Natural killer cell treated with Interleukin-12 subunit alpha and Interleukin-12 subunit beta and Interleukin-15 and Interleukin-18, amount 100 ng/mL, for 72 hours (primary cell): ENCODE measurements at regions not wholly inside any gene's neighbourhood (a gene's known extent, or its start where the extent isn't known, plus 50 kb on each side); places are given as distances from the start of the nearest gene placed in this dataset.
"Not testable (repeated sequence)": the region's sequence is repeated elsewhere in the genome, so short reads cannot be mapped to it uniquely, and the experiment has no call there.

Experiments
- ATAC-seq, 2 donors: fragments of 150-1000 bp; cut with Tn5 transposase in 1 of 2; sonication (Bioruptor Pico), chemical (Tn5 transposase) in 1 of 2; 2 replicates each; pipeline ENCODE4 v1.10.0; 2021
- DNase-seq: peaks from one replicate; pipeline ENCODE4 v3.0.0; 2022; ENCODE audit warnings: low spot score
- H3K27ac Mint-ChIP-seq, 2 donors: 1 replicate in 1 of 2; 2 replicates in 1 of 2; pipeline ENCODE4 v1.8.0; 2022; ENCODE audit warnings: mixed read lengths in 2 of 2, mild to moderate bottlenecking in 1 of 2, moderate library complexity in 1 of 2
- H3K27me3 Mint-ChIP-seq, 2 donors: 1 replicate in 1 of 2; 2 replicates in 1 of 2; pipeline ENCODE4 v1.8.0; 2022; ENCODE audit warnings: mixed read lengths in 2 of 2
- H3K36me3 Mint-ChIP-seq: one replicate; pipeline ENCODE4 v1.8.0; 2022; ENCODE audit warnings: mixed read lengths
- H3K4me1 Mint-ChIP-seq, 2 donors: 1 replicate in 1 of 2; 2 replicates in 1 of 2; pipeline ENCODE4 v1.8.0; 2022; ENCODE audit warnings: low read depth in 2 of 2, mixed read lengths in 2 of 2, mild to moderate bottlenecking in 1 of 2
- H3K4me3 Mint-ChIP-seq: one replicate; pipeline ENCODE4 v1.8.0; 2022; ENCODE audit warnings: mixed read lengths
- H3K9me3 Mint-ChIP-seq: 2 replicates; pipeline ENCODE4 v1.8.0; 2022; ENCODE audit warnings: mixed read lengths

- not testable (repeated sequence) for H3K4me3 Mint-ChIP-seq, H3K9me3 Mint-ChIP-seq, H3K27ac Mint-ChIP-seq, ATAC-seq, H3K4me1 Mint-ChIP-seq, H3K36me3 Mint-ChIP-seq, DNase-seq
- H3K27me3 Mint-ChIP-seq: peaks cover 14 to 44% of the 10 kb centered on the region in 2 donors
Observed at GRCh38 chr12:114484822-114485459, 79.0 kb upstream of the TBX5 start.

GRCh38 chr12:114483996-114484395 is 78.1 kb upstream of the TBX5 start:
- Mint-ChIP-seq H3K4me1 (no peaks in the 10 kb centered on the region), H3K4me3 (no peak overlapping the region), H3K27me3 (peaks cover 23 to 53% of the 10 kb centered on the region in 2 donors), H3K9me3 (peaks cover 3% of the 10 kb centered on the region), H3K36me3 (no peaks in the 10 kb centered on the region), H3K27ac (no peak overlapping the region)
- DNase-seq (no peak), ATAC-seq (no peak)

GRCh38 chr12:114481200-114481535 is 75.2 kb upstream of the TBX5 start:
- Mint-ChIP-seq H3K36me3 (no peaks in the 10 kb centered on the region), H3K4me3 (no peak overlapping the region), H3K27ac (no peak overlapping the region), H3K27me3 (peaks cover 28 to 43% of the 10 kb centered on the region in 2 donors), H3K9me3 (peaks cover 3% of the 10 kb centered on the region), H3K4me1 (no peaks in the 10 kb centered on the region)
- no peak for ATAC-seq
- no peak for DNase-seq

DNA sequence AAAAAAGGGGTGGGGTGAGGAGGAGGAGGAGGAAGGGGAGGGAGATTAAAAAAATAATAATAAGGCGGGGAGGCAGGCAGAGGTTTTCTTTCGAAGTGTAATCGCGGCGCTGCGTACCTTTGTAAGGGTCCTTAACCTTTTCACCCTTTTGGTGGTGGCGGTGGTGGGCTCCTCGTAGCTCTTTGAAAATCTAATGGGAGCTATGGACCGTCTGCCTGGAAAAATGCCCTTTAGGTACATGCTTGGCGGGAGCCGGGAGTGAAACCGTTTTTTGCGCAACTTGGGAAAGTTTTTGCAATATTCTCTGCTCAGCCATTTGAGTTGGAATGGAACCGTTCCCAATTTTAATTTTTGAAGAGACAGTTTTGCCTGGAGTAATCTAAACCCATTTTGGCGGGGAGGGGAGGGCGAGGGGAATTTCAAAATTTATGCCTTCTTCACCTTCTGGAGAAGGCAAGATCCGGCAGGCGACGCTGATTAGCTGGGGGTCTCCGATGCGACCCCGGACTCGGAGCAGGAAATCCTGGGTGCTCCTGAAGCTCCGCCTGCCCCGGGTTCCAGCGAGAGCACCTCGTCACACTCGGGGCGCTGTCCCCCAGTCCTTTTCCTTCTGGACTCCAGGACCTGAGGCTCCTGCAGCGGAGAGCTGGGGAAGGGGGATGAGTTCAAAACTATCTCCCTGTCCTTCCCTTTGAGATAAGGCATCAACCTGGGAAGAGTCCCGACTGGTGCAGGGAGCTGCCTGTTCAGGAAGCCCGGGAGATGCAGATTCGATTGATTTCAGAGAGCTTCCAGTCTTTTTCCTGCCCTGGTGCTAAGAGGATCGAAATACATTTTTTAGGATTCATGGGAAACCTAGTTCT is 74.6 kb upstream of the TBX5 start:
- Mint-ChIP-seq H3K36me3 (no peaks in the 10 kb centered on the region), H3K9me3 (peaks cover 3% of the 10 kb centered on the region), H3K4me1 (no peaks in the 10 kb centered on the region), H3K4me3 (no peak overlapping the region), H3K27ac (no peak overlapping the region), H3K27me3 (peaks cover 30 to 47% of the 10 kb centered on the region in 2 donors)
- DNase-seq: no peak
- no peak for ATAC-seq

DNA sequence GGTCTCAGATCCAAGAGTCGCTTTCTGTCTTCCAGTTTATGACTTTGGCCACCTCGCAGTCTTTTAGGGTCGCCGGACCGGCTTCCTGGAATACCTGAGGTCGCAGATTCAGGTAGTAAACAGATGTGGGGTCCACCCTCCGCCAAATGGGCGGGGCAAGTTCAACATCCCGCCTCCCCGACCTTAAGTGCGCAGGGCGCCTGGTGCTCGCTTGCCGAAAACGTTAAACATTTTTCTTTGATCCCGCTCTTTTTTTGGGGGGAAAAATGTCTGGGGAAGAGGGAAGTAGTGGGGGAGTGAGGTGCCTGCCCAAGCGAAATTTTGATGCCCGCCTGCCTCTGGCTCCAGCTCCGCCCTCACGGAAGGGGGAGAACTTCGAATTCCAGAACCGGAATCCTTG is 73.9 kb upstream of the TBX5 start:
- H3K4me3 Mint-ChIP-seq: no peak overlapping the region
- peaks cover 3% of the 10 kb centered on the region for H3K9me3 Mint-ChIP-seq
- peaks cover 35 to 55% of the 10 kb centered on the region in 2 donors for H3K27me3 Mint-ChIP-seq
- H3K4me1 Mint-ChIP-seq: no peaks in the 10 kb centered on the region
- ATAC-seq: no peak
- no peak overlapping the region for H3K27ac Mint-ChIP-seq
- no peak for DNase-seq
- H3K36me3 Mint-ChIP-seq: no peaks in the 10 kb centered on the region

GRCh38 chr12:114478865-114479264 is 72.9 kb upstream of the TBX5 start:
- H3K9me3 Mint-ChIP-seq: peaks cover 3% of the 10 kb centered on the region
- no peak overlapping the region for H3K4me3 Mint-ChIP-seq
- no peak overlapping the region for H3K27ac Mint-ChIP-seq
- H3K36me3 Mint-ChIP-seq: no peaks in the 10 kb centered on the region
- DNase-seq (no peak), ATAC-seq (no peak)
- H3K4me1 Mint-ChIP-seq: no peaks in the 10 kb centered on the region
- H3K27me3 Mint-ChIP-seq: peaks cover 35 to 57% of the 10 kb centered on the region in 2 donors

- peaks cover 37 to 60% of the 10 kb centered on the region in 2 donors for H3K27me3 Mint-ChIP-seq
- H3K4me1 Mint-ChIP-seq: no peaks in the 10 kb centered on the region
- no peak overlapping the region for H3K4me3 Mint-ChIP-seq
- DNase-seq (no peak), ATAC-seq (no peak)
- H3K36me3 Mint-ChIP-seq: no peaks in the 10 kb centered on the region
- H3K27ac Mint-ChIP-seq: no peak overlapping the region
- peaks cover 3% of the 10 kb centered on the region for H3K9me3 Mint-ChIP-seq
Observed at GRCh38 chr12:114477989-114478395, 72.0 kb upstream of the TBX5 start.

DNA sequence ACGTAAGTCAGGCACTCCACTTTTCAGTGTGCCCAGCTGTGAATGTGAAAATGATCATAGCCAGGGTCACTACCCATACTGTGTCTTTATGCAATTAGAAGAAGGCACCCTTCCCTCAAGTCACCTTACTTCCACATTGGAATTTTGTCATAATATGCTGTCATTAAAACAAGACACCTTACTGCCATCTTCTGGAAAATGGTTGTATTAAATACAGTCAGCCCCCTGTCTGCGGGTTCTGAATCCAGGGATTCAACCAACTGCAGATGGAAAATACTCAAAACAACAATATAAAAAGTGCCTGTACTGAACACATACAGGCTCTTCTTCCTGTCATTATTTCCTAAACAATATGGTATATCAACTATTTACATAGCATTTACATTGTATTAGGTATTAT is 70.2 kb upstream of the TBX5 start:
- Mint-ChIP-seq H3K27me3 (peaks cover 34 to 55% of the 10 kb centered on the region in 2 donors), H3K4me1 (no peaks in the 10 kb centered on the region), H3K36me3 (no peaks in the 10 kb centered on the region), H3K9me3 (no peaks in the 10 kb centered on the region), H3K4me3 (no peak overlapping the region), H3K27ac (no peak overlapping the region)
- no peak for DNase-seq
- ATAC-seq: no peak

DNA sequence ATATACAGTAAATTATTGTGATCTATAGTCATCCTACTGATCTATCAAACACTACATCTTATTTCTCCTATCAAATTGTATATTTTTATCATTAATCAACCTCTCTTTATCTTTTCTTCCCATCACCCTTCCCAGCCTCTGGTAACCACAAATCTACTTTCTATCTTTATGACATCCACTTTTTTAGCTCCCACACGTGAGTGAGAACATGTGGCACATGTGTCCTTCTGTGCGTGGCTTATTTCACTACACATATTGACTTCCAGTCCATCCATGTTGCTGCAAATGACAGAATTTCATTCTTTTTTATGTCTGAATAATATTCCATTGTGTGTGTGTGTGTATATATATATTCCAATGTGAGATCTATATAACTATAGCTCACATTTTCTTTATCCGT is 67.8 kb upstream of the TBX5 start:
- H3K27me3 Mint-ChIP-seq: peaks cover 23 to 50% of the 10 kb centered on the region in 2 donors
- no peak for DNase-seq
- no peak overlapping the region for H3K4me3 Mint-ChIP-seq
- no peak overlapping the region for H3K27ac Mint-ChIP-seq
- no peaks in the 10 kb centered on the region for H3K4me1 Mint-ChIP-seq
- no peak for ATAC-seq
- no peaks in the 10 kb centered on the region for H3K9me3 Mint-ChIP-seq
- H3K36me3 Mint-ChIP-seq: no peaks in the 10 kb centered on the region

GRCh38 chr12:114473018-114473417 is 67.1 kb upstream of the TBX5 start:
- Mint-ChIP-seq H3K4me3 (no peak overlapping the region), H3K27me3 (peaks cover 18 to 48% of the 10 kb centered on the region in 2 donors), H3K9me3 (no peaks in the 10 kb centered on the region), H3K4me1 (no peaks in the 10 kb centered on the region), H3K36me3 (no peaks in the 10 kb centered on the region), H3K27ac (no peak overlapping the region)
- ATAC-seq (no peak), DNase-seq (no peak)

DNA sequence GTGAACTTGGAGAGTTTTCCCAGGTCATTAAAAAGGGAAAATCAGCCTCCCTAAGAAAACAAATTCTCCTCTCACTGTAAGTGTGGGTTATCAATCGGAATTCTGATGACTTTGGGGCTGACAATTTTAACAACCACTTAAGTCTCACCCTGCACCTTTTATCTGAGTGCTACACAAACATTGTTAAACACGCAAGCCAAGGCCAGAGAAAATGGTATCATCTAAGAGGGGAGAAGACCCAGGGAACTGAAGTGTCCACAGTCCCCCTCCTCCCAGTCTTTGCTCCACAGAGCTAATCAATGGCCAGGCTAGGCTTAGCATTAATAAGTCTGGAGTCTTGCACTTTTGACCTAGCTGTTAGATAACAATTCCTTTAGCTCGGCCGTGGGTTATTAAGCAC is 51.7 kb upstream of the TBX5 start:
- Mint-ChIP-seq H3K9me3 (no peaks in the 10 kb centered on the region), H3K4me1 (no peaks in the 10 kb centered on the region)

More for the DNA sequence above, 51.7 kb upstream of the TBX5 start:
- Mint-ChIP-seq H3K27me3 (peaks cover 4 to 13% of the 10 kb centered on the region in 2 donors), H3K36me3 (no peaks in the 10 kb centered on the region), H3K27ac (no peak overlapping the region), H3K4me3 (no peak overlapping the region)
- ATAC-seq (no peak), DNase-seq (no peak)
